Activated effector memory CD4-positive, alpha-beta T cell treated with anti-CD3 and anti-CD28 coated beads, Interleukin-2, amount 50 U/mL, for 16 hours (primary cell): ENCODE measurements at regions not wholly inside any gene's neighbourhood (a gene's known extent, or its start where the extent isn't known, plus 50 kb on each side); places are given as distances from the start of the nearest gene placed in this dataset.
"Not testable (repeated sequence)": the region's sequence is repeated elsewhere in the genome, so short reads cannot be mapped to it uniquely, and the experiment has no call there.

ENCODE experiments used
- DNase-seq: peaks from one replicate; pipeline ENCODE4 v3.0.0-alpha.2; 2020

- no peak for DNase-seq
These were observed 699.0 kb downstream of the BRINP1 start for GRCh38 chr9:118670011-118670953.

- no peak for DNase-seq
These were observed 694.3 kb downstream of the BRINP1 start for GRCh38 chr9:118674942-118675341.

GRCh38 chr9:118677936-118678653 is 691.1 kb downstream of the BRINP1 start:
- not testable (repeated sequence) for DNase-seq

DNA sequence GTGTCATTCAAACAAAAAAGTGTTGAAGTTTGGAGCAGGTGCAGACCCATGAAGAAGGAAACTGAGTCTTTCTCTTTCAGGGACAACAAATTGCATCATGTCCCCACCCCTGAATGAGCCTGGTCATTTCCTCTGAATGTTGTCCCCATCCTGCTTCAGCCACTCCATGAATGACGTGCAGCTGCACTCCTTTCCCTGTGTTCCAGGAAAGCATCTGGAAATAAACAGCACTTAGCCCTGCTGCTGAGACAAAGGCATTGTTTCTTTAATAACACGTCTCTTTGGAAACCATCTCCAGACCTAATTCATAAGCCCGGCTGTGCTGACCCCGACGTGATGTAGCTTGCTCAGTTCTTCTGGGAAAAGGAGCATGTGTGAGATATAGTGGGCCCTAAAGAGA is 682.3 kb downstream of the BRINP1 start:
- DNase-seq, result no peak

DNA sequence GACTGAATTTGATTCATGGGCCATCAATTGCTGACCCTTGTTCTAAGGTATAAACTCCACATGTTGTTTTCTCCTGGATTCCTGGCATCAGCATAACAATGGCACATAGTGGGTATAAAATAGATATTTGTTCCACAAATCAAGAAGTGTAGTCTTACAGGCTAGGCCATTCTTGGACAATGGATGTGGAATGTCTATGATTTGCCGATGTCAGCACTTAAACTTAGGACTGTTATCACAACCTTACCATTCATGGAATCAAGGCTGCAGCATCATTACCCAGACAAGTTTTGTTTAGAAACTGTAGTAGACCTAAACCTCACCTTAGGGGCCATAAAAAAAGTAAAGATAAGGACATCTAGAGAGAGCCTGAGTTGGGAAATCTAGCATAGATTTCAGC is 680.0 kb downstream of the BRINP1 start:
- DNase-seq, result no peak

DNA sequence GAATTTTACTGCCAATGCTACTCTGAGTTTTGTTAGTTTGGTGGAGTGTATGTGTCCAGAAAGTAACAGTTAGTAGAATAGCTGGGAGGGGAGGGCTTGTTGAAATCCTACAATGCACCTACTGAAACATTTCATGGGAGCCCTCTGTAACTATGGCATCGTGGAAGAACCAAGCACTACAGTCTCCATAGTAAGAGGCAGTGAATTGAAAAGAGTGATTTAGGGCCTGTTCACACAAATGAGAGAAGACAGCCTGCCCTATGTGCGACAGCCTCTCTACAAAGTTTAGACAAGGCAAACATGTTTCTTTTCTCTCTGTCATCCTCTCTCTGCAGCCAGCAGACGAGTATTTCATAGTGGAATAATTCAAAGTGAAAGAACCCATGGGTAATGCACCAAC is 676.6 kb downstream of the BRINP1 start:
- DNase-seq, result no peak

GRCh38 chr9:118693645-118694044 is 675.6 kb downstream of the BRINP1 start:
- no peak for DNase-seq

DNA sequence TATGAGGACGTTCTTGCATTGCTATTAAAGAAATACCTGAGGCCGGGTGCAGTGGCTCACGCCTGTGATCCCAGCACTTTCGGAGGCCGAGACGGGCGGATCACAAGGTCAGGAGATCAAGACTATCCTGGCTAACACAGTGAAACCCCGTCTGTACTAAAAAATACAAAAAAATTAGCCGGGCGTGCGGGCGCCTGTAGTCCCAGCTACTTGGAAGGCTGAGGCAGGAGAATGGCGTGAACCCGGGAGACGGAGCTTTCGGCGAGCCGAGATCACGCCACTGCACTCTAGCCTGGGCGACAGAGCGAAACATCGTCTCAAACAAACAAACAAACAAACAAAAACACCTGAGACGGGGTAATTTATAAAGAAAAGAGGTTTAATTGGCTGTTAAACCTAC is 674.0 kb downstream of the BRINP1 start:
- DNase-seq, result not testable (repeated sequence)

DNA sequence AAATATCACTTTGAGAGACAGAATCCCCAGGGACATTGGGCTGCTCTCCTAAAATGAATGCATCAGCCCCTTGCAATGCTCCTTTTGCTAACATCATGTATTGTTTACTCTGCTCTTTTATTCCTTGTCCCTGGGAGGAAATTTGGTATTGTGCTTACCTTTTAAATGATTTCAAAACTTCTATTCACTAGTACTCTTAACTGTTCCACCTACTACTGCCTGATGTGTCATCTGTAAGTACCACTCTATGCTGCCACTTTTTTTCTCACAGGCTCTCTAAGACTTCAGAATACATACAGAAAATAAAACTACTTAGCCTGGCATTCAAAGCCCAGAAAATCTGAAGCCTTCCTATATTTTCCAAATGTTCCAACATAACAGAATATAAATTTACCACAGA is 667.2 kb downstream of the BRINP1 start:
- no peak for DNase-seq

- no peak for DNase-seq
These were observed 657.4 kb downstream of the BRINP1 start for GRCh38 chr9:118711843-118712242.

DNA sequence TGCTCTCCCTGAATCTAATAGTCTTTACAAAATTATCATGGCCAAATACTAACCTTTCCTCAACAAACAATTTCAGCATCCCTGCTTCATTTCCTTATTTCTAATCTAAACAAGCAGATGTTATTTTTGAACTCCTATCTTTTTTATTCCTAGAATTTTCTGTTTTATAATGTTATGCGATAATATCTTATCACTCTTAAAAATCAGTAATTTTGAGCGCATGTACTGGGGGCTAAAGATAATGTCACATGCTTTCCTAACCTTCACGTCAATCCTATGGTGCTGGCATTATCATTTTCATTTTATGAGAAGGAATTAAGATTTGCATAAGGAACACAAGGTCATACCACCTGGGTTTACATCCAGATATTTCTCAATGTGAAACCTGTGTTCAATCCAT is 648.0 kb downstream of the BRINP1 start:
- no peak for DNase-seq

DNA sequence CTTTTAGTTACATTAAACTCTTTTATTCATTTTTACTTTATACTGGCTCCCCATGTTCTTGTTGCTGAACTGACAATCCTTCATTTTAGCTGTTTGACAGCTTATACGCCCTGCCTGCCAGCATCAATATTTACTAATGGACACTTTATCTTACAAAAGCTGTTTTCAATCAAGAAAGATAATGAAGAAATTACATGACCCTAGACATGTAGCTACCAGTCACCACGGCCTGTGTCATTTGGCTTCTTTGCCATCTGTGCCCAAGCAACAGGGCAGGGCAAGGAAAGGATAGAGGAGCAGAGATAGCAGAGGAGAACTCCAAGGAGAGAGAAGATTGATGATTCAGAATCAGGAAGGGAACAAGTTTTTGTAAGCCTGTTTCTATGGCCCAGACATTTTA is 647.3 kb downstream of the BRINP1 start:
- DNase-seq, result no peak

GRCh38 chr9:118729981-118730380 is 639.3 kb downstream of the BRINP1 start:
- no peak for DNase-seq

- no peak for DNase-seq
These were observed 636.2 kb downstream of the BRINP1 start for GRCh38 chr9:118732998-118733397.

DNA sequence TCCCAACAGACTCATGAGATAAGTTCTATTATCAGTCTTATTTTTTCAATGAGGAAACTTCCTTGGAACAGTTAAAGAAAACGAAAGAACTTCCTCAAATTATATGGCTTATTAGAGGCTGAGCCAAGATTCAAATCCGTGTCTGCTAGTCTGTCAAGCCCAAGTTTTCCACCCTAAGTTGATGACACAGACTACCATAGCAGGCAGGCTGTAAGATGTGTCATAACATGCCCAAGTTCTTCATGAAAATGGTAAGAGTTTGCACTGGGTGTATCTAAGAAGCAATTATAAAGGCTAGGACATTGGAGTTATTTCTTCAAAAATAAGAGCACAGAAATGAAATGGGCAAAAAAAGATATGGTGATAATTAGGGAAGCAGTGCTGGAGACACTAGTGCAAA is 634.5 kb downstream of the BRINP1 start:
- no peak for DNase-seq

DNA sequence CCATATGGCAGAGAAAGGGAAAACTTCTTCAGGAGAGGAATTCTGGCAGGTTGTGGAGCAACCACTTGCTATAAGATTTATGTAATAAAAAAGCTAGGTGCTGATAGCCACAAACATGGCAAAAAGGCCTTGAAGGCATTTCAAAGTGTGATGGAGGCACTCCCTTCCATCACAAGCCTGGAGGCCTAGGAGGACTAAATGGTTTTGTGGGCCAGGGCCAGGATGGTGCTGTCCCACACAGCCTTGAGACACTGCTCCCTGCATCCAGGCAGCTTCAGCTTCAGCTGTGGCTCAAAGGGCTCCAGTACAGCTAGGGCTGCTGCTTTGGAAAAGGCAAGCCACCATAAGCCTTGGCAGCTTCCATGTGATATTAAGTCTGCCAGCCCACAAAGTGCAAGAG is 632.8 kb downstream of the BRINP1 start:
- no peak for DNase-seq

DNA sequence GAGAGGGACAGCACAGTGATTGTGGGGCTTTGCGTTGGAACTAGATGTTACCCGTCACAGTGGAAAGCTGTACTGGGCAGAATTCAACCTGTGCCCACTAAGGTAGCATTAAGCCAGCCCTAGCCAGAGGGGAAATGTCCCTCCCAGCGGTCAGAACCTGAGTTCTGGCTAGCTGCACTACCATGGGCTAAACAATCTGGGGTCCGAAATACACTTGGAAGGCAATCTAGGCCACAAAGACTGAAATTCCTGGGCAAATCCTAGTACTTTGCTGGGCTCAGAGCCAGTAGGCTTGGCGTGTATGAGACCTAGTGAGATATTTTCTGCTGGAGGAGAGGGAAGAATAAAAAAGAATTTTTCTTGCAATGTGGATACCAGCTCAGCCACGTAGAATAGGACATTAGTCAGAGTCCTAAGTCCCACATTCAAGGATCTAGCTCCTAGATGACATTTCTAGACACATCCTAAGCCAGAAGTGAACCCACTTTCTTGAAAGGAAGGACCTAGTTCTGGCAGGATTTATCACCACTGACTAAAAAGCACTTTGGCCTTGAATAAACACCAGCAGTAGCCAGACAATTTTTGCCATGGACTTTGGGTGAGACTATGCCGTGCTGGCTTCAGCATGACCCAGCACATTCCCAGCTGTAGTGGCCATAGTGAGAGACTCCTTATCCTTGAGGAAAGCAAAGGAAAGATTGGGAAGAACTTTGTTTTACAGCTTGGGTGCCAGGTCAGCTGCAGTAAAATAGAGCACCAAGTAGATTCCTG is 618.0 kb downstream of the BRINP1 start:
- no peak for DNase-seq

- DNase-seq, result no peak
These were observed 617.4 kb downstream of the BRINP1 start for GRCh38 chr9:118751848-118752223.

DNA sequence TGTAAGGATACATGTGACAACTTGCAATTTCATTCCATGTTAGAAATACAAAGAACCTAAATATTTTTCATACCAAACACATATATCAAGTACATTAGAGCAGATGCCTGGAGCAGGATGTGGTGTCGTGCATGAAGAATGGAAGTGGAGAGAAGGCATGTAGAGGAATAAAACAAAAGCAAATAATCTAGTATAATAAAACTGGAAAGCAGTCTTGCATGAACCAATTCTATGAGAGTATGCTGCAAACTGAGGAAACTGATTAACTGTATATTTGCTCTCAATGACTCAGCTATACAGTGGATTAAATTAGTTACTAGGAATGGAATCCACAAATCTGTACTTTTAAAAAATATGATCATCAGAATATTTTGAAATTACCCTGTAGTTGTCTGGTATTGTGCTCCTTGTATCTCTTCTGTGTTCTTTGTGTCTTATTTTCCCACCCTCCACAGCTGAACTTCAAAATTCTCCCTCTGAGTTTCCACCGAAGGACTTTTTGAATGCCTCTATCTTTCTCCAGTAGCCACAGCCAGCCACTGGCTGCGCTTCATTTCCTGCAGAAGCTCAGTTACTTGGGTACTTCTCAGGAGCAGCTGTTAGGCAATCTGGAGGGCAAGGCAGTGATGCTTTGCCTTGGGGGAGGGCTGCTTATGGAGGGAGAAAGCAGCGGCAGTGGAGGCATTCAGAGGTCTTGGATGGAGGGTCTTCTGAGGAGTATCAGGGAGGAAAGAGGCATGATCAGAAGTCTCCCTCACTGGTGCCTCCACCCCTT is 608.0 kb downstream of the BRINP1 start:
- no peak for DNase-seq

DNA sequence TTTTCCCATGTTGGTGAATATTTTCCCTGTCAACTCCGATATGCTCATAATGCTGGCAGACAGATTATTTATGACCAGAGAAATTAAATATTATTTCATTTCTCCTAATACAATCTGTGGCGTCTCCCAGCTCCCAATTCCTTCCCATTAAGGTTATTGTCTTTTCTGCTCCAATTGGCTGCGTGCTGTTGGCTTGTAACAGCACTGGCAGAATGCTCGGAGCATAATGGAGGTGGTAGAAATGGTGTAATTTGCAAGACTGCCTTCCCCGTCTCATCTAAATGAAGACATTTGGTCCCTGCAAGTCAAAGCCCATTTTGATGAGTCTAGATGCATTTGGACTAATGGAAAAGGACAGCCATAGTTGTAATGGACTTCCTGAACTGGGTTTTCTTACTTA is 601.7 kb downstream of the BRINP1 start:
- no peak for DNase-seq

DNA sequence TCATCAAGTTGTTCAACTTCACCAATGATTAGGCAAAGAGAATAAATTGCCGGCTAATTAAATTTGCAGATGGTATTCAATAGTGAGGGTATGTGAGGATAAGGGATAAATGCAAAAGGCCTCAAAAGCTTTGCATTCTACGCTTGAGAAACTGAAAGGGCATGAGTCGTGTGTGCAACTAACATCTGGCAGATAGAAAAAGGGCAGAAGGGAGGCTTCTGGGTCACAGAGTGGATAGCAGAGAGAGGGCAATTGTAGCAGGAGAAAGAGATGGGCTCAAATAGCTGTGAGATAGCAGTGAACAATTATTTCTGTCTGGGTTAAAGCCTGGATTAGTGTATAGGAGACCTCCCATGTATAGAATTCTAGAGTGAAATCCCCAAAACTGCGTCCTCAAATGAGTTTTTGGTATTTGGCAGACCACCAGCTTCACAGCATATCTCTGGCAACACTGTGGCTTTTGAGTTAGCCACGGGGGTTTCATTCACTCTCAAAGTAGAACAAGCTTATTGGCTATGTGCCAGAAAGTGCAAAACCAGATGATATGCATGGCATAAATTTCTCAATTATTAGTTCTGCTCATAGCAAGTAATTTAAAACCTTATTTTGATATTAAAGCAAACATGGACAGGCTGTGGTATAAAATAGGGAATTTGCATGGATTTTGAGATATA is 586.3 kb downstream of the BRINP1 start:
- no peak for DNase-seq

DNA sequence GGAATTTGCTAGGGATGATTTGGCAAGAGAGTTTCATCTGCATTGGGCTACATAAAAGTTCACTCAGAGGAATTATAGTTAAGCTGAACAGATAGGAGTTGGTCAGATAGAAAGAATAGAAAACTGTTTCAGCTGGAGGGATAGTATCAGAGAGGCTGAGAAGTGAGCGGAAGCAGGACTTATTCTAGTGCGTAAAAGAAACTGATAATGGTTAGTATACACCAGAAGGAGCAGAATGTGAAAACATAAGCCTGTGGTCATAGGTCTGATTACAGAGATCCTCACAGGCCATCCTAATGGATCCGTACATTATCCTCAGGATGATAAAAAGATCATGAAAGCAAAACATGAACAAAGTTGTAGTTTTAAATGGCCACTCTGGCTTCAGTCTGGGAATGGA is 585.2 kb downstream of the BRINP1 start:
- DNase-seq, result no peak
